K562 (cell line): ENCODE measurements at regions not wholly inside any gene's neighbourhood (a gene's known extent, or its start where the extent isn't known, plus 50 kb on each side); places are given as distances from the start of the nearest gene placed in this dataset.

ENCODE experiments used
- ATAC-seq: fragments of 200-7000 bp; cut with Tn5 transposase; 3 replicates; pipeline ENCODE4 v1.9.1; 2020; ENCODE audit warnings: moderate library complexity
- BruUV-seq: library from RNA; stranded (reverse); fragments of 400-500 nt; replicated peaks from 2 replicates; lab custom pipeline; 2021; lab: Mats Ljungman, UMichigan
- CTCF ChIA-PET: fragments of 300-600 bp; formaldehyde crosslinking; extraction: SDS; loops from one replicate; lab custom pipeline; 2021; ENCODE audit warnings: low intra/inter-chr PET ratio; lab: Yijun Ruan, JAX
- POLR2A ChIA-PET: fragments of 300-600, 350-650 bp; sonication (Branson Sonifier 250); formaldehyde crosslinking; extraction: SDS; loops from one replicate; lab custom pipeline; 2021; ENCODE audit warnings: antibody characterized with exemption, inconsistent platforms; lab: Yijun Ruan, JAX
- DNase-seq, 4 experiments: peaks; one replicate each; pipeline versions ENCODE4 v3.0.0 to v3.0.0-alpha.2; 2011 to 2018; ENCODE audit warnings: low spot score in 3 of 4, mixed read lengths in 3 of 4; ENCODE audit errors: extremely low read depth in 1 of 4
- FAIRE-seq: peaks from 2 replicates; lab custom pipeline; 2011; peaks lifted over from hg19 to GRCh38; lab: Jason Lieb, UNC
- H2AFZ ChIP-seq: 2 replicates; pipeline ENCODE4 v1.6.0; 2011; ENCODE audit warnings: low read depth, low read length, control low read depth, inconsistent platforms
- H3K27ac ChIP-seq: fragments of 200-600 bp; 3 replicates; pipeline ENCODE4 v1.8.0; 2011; ENCODE audit warnings: low read depth, mild to moderate bottlenecking, control low read depth, inconsistent platforms, low read length, moderate library complexity, mixed read lengths; ENCODE audit errors: extremely low read depth
- H3K27me3 ChIP-seq, 2 experiments: fragments of 300-600 bp in 1 of 2; 2 replicates in 1 of 2; 3 replicates in 1 of 2; pipeline versions ENCODE4 v1.6.0 to v1.8.0; 2011; ENCODE audit warnings: inconsistent platforms in 2 of 2, low read length in 2 of 2, mild to moderate bottlenecking in 1 of 2, mixed read lengths in 1 of 2, moderate library complexity in 1 of 2; ENCODE audit not compliant: control insufficient read depth in 2 of 2, insufficient read depth in 2 of 2
- H3K36me3 ChIP-seq: fragments of 300-600 bp; 3 replicates; pipeline ENCODE4 v1.8.0; 2011; ENCODE audit warnings: mild to moderate bottlenecking, low read length, inconsistent platforms; ENCODE audit not compliant: control insufficient read depth, insufficient read depth
- H3K4me1 ChIP-seq, 2 experiments: fragments of 200-600 bp in 1 of 2; replicated peaks in 1 of 2; 2 replicates in 1 of 2; 3 replicates in 1 of 2; pipeline versions ENCODE4 v1.5.1 to v1.8.0; 2011; ENCODE audit warnings: inconsistent platforms in 2 of 2, low read length in 2 of 2, mild to moderate bottlenecking in 1 of 2, mixed read lengths in 1 of 2, moderate library complexity in 1 of 2; ENCODE audit not compliant: control insufficient read depth in 2 of 2, insufficient read depth in 2 of 2
- H3K4me2 ChIP-seq: 2 replicates; pipeline ENCODE4 v1.6.1; 2011; ENCODE audit warnings: low read length, control low read depth, inconsistent platforms, mixed read lengths; ENCODE audit not compliant: insufficient read depth
- H3K4me3 ChIP-seq: fragments of 200-600 bp; sonication (generic), shearing (Covaris generic); 2 replicates; pipeline ENCODE4 v1.5.1; 2016; ENCODE audit warnings: control low read depth, inconsistent platforms
- H3K79me2 ChIP-seq: fragments of 200-600 bp; 3 replicates; pipeline ENCODE4 v1.8.0; 2011; ENCODE audit warnings: low read length, inconsistent platforms; ENCODE audit not compliant: control insufficient read depth, insufficient read depth
- H3K9ac ChIP-seq, 2 experiments: 2 replicates each; pipeline versions ENCODE4 v1.6.0 to v1.6.1; 2011; ENCODE audit warnings: low read depth in 2 of 2, low read length in 2 of 2, control low read depth in 1 of 2, inconsistent platforms in 1 of 2, mild to moderate bottlenecking in 1 of 2, mixed read lengths in 1 of 2; ENCODE audit not compliant: insufficient read depth in 1 of 2
- H3K9me1 ChIP-seq: one replicate; pipeline ENCODE4 v1.6.0; 2011; ENCODE audit warnings: inconsistent platforms, mild to moderate bottlenecking, low read length, moderate library complexity; ENCODE audit not compliant: control insufficient read depth, insufficient read depth
- H3K9me3 ChIP-seq: replicated peaks from 2 replicates; pipeline ENCODE4 v1.5.1; 2011; ENCODE audit warnings: low read depth, low read length, inconsistent platforms; ENCODE audit not compliant: control insufficient read depth, insufficient read depth
- H4K20me1 ChIP-seq: replicated peaks from 2 replicates; pipeline ENCODE4 v1.6.1; 2011; ENCODE audit warnings: low read length, inconsistent platforms, mixed read lengths; ENCODE audit not compliant: control insufficient read depth, insufficient read depth
- DDX20 ChIP-seq: fragments of 450-650 bp; IDR thresholded peaks from 2 replicates; pipeline ENCODE4 v1.6.1; 2016; ENCODE audit warnings: missing genetic modification characterization, low read depth, mild to moderate bottlenecking, missing compliant biosample characterization, moderate library complexity
- HDAC3 ChIP-seq: fragments of 450-650 bp; IDR thresholded peaks from 2 replicates; pipeline ENCODE4 v1.6.1; 2018; ENCODE audit warnings: borderline replicate concordance, mild to moderate bottlenecking, moderate library complexity; ENCODE audit not compliant: partially characterized antibody
- KAT7 ChIP-seq: sonication (generic); formaldehyde crosslinking; IDR thresholded peaks from 2 replicates; pipeline ENCODE4 v1.8.0; 2022; ENCODE audit warnings: missing genetic modification reagents, mild to moderate bottlenecking, borderline replicate concordance
- KHSRP ChIP-seq: fragments of 450-650 bp; IDR thresholded peaks from 2 replicates; pipeline ENCODE4 v1.6.1; 2017
- NBN ChIP-seq: fragments of 450-650 bp; IDR thresholded peaks from 2 replicates; pipeline ENCODE4 v1.6.1; 2016; ENCODE audit warnings: low read depth, mild to moderate bottlenecking
- ZNF140 ChIP-seq: fragments of 250-450 bp; sonication (Bioruptor Pico); IDR thresholded peaks from 2 replicates; pipeline ENCODE4 v1.8.0; 2021; ENCODE audit warnings: moderate library complexity, mild to moderate bottlenecking, inconsistent platforms
- ZNF197 ChIP-seq: fragments of 200-800 bp; sonication (Bioruptor generic); IDR thresholded peaks from 2 replicates; pipeline ENCODE4 v1.6.1; 2016; ENCODE audit warnings: low read depth, missing genetic modification characterization, missing compliant biosample characterization
- ZNF668 ChIP-seq: fragments of 250-450 bp; sonication (Bioruptor Pico); IDR thresholded peaks from 2 replicates; pipeline ENCODE4 v1.8.0; 2022; ENCODE audit warnings: mild to moderate bottlenecking, inconsistent platforms
- WGBS: fragments of 100-300 bp; shearing (Covaris generic); methylation state at CpG from one replicate; pipeline ENCODE4 v1.1.6; 2016; ENCODE audit warnings: low coverage, mixed read lengths; ENCODE audit not compliant: insufficient coverage; ENCODE audit errors: missing lambda C conversion rate; 5-methylcytosine and 5-hydroxymethylcytosine counted together
- in situ Hi-C: fragments of 300-500 bp; cut with MboI; formaldehyde crosslinking; loops from 4 replicates; pipeline ENCODE4 v1.15.0; 2018; ENCODE audit warnings: inconsistent platforms, mixed read lengths
- intact Hi-C: fragments of 100-400 bp; cut with micrococcal nuclease; formaldehyde crosslinking; loops from 2 replicates; pipeline ENCODE4 v1.14.2; 2022
- TF ChIP-seq, protein P1 (sequence below): IDR thresholded peaks from 2 replicates; pipeline ENCODE4 v1.6.1; 2014; ENCODE audit warnings: antibody characterized with exemption
- TF ChIP-seq, protein P2 (sequence below): IDR thresholded peaks from 3 replicates; pipeline ENCODE4 v1.6.1; 2011; ENCODE audit warnings: borderline replicate concordance, mild to moderate bottlenecking, moderate library complexity; ENCODE audit not compliant: insufficient read length; ENCODE audit errors: extremely low read depth

DNA sequence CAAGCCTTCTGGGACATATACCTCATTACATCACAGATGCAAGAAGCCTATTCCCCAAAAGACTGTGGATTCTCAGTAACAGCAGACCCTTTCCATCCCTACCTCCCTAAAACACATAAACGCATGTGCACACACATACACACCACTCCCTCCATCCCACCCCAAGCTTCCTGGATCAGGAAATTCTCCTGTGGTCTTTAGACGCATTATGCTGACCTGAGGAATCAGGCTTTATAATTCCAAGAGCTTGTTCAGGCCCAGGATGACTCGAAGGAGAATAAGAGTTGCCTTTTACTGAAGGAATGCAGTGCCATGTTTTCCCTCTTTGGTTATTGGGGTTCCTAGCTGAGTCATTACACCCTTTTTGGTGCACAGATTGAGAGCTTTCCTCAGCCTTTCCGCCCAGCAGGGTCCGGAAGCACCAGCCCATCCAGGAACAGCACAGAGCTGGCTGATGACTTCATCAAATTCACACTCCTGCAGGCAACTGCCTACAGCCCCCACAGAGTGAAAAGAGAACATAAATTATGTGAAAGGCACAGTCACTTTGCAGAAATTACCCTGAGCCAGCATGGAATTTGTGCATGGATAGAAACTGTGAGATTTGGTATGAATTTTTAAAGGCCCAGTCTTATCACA is 385.0 kb upstream of the TRPC7 start (continued):
- TF ChIP-seq KAT7 (CRISPR knock-in tag) (no peak), ZNF197 (no peak)

DNA sequence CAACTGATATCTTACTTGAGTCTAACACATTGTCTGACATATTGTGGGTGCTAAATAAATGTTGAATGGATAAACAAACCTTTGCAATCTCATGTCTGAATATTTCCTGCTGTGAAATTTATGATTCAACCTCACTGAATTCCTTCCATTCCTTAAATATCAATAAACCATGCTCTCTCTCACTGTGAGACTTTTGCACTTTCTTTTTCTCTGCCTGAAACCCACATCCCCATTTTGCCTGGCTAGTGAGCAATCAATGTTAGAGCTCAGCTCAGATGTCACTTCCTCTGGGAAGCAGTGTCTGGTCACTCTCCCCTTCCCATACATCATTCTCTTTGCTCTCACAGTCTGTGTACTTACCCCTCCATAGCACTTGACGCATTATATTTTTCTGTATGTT is 383.7 kb upstream of the TRPC7 start:
- no peak overlapping the region for H3K4me2 ChIP-seq
- no peak overlapping the region for H3K4me3 ChIP-seq
- ATAC-seq (no peak), FAIRE-seq (no peak), DNase-seq (no peak)
- in situ Hi-C loops = no loop called here
- no peaks in the 10 kb centered on the region for H3K36me3 ChIP-seq
- H3K9me3 ChIP-seq = no peaks in the 10 kb centered on the region
- CTCF ChIA-PET = no interaction called here
- intact Hi-C loops = no loop called here
- no peak overlapping the region for H2AFZ ChIP-seq
- H3K4me1 ChIP-seq = no peaks in the 10 kb centered on the region
- no peak overlapping the region for H3K27ac ChIP-seq
- BruUV-seq = no TSS peak
- H3K27me3 ChIP-seq = no peaks in the 10 kb centered on the region
- no peaks in the 10 kb centered on the region for H3K79me2 ChIP-seq
- H3K9me1 ChIP-seq = no peaks in the 10 kb centered on the region
- no peak for TF ChIP-seq KHSRP
- no peak for TF ChIP-seq DDX20 (tag)
- no peak for TF ChIP-seq ZNF668 (CRISPR knock-in tag)
- TF ChIP-seq, protein P1, sequence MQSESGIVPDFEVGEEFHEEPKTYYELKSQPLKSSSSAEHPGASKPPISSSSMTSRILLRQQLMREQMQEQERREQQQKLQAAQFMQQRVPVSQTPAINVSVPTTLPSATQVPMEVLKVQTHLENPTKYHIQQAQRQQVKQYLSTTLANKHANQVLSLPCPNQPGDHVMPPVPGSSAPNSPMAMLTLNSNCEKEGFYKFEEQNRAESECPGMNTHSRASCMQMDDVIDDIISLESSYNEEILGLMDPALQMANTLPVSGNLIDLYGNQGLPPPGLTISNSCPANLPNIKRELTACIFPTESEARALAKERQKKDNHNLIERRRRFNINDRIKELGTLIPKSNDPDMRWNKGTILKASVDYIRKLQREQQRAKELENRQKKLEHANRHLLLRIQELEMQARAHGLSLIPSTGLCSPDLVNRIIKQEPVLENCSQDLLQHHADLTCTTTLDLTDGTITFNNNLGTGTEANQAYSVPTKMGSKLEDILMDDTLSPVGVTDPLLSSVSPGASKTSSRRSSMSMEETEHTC = no peak
- no peak for TF ChIP-seq HDAC3
- TF ChIP-seq, protein P2, sequence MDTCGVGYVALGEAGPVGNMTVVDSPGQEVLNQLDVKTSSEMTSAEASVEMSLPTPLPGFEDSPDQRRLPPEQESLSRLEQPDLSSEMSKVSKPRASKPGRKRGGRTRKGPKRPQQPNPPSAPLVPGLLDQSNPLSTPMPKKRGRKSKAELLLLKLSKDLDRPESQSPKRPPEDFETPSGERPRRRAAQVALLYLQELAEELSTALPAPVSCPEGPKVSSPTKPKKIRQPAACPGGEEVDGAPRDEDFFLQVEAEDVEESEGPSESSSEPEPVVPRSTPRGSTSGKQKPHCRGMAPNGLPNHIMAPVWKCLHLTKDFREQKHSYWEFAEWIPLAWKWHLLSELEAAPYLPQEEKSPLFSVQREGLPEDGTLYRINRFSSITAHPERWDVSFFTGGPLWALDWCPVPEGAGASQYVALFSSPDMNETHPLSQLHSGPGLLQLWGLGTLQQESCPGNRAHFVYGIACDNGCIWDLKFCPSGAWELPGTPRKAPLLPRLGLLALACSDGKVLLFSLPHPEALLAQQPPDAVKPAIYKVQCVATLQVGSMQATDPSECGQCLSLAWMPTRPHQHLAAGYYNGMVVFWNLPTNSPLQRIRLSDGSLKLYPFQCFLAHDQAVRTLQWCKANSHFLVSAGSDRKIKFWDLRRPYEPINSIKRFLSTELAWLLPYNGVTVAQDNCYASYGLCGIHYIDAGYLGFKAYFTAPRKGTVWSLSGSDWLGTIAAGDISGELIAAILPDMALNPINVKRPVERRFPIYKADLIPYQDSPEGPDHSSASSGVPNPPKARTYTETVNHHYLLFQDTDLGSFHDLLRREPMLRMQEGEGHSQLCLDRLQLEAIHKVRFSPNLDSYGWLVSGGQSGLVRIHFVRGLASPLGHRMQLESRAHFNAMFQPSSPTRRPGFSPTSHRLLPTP = no peak
- TF ChIP-seq NBN = no peak
- no peak for TF ChIP-seq ZNF140 (CRISPR knock-in tag)
- no peak overlapping the region for H3K9ac ChIP-seq
- POLR2A ChIA-PET = no interaction called here
- no peaks in the 10 kb centered on the region for H4K20me1 ChIP-seq
- WGBS = 0% methylated on average over 1 of the region's 1 CpG
